ENCODE measurements at regions not wholly inside any gene's neighbourhood (a gene's known extent, or its start where the extent isn't known, plus 50 kb on each side); places are given as distances from the start of the nearest gene placed in this dataset.
"Not testable (repeated sequence)": the region's sequence is repeated elsewhere in the genome, so short reads cannot be mapped to it uniquely, and the experiment has no call there.

DNA sequence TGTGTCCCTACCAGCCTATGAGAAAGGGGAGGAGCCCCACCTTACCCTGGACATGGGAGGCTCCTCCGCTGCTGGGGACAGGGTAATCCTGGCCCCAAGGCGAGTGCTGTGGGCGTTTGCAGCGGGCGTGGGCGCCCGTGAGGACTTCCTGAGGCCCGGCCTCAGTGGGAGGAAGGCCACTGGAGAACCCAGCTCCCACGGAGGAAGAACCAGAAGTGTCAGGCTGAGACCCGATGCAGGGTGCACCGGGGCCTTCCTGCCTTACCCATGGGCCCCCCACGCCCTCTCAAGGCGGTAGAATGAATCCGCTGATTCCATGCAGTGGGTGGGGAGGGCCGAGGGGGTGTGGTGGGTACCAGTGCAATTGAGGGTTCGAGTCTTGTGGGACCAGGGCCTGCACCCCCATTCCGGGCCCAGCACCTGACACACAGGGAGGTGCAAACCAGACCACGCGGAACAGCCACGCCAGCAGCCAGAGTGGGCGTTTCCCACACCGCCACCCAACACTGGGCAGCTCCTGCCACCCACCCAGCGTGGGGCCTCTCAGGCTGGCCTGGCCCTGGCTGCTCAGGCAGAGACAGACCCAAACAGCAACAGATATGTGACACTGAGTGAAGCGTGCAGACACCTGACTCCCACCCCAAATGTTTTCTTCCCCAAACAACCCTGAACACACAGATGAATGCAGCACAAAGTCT lies 5405.6 kb upstream of the TPTE start:
- H3K4me3 ChIP-seq (ENCODE audit: control insufficient read depth in 2 of 3, extremely low read depth in 1 of 3, insufficient read depth in 2 of 3, low read depth in 1 of 3, low read length in 3 of 3); H3K79me2 ChIP-seq (ENCODE audit: control insufficient read depth, insufficient read depth, low read length): not testable (repeated sequence)

GRCh38 chr21:5116344-5117123 lies 5404.8 kb upstream of the TPTE start:
- H3K27ac ChIP-seq (ENCODE audit: control insufficient read depth, insufficient read depth, low read length); H2AFZ ChIP-seq (ENCODE audit: control insufficient read depth, low read length); H3K4me3 ChIP-seq (ENCODE audit: control insufficient read depth in 2 of 3, extremely low read depth in 1 of 3, insufficient read depth in 2 of 3, low read depth in 1 of 3, low read length in 3 of 3); DNase-seq (ENCODE audit: low read depth, low spot score); H3K9me1 ChIP-seq (ENCODE audit: control insufficient read depth, extremely low read depth, insufficient read depth, low read length); H3K4me2 ChIP-seq (ENCODE audit: control insufficient read depth, extremely low read depth, insufficient read depth, low read depth, low read length); H3K79me2 ChIP-seq (ENCODE audit: control insufficient read depth, insufficient read depth, low read length); H3K9me3 ChIP-seq (ENCODE audit: control insufficient read depth, low read depth, low read length); H3K36me3 ChIP-seq (ENCODE audit: control insufficient read depth in 2 of 2, extremely low read depth in 1 of 2, insufficient read depth in 2 of 2, low read length in 2 of 2); H3K27me3 ChIP-seq (ENCODE audit: control insufficient read depth, extremely low read depth, insufficient read depth, low read length); H3K9ac ChIP-seq (ENCODE audit: control insufficient read depth, extremely low read depth, insufficient read depth, low read length); H4K20me1 ChIP-seq (ENCODE audit: control insufficient read depth, extremely low read depth, insufficient read depth, low read length); FAIRE-seq; H3K4me1 ChIP-seq (ENCODE audit: control insufficient read depth, extremely low read depth, insufficient read depth, low read length); dilution Hi-C loops (cut with MboI; ENCODE audit: extremely low pct_ligation_motif_present, low sequenced_read_pairs): not testable (repeated sequence)

More for the DNA sequence above, 5405.6 kb upstream of the TPTE start:
- H3K9me3 ChIP-seq (ENCODE audit: control insufficient read depth, low read depth, low read length); DNase-seq (ENCODE audit: low read depth, low spot score); H2AFZ ChIP-seq (ENCODE audit: control insufficient read depth, low read length); H3K4me1 ChIP-seq (ENCODE audit: control insufficient read depth, extremely low read depth, insufficient read depth, low read length); H3K9me1 ChIP-seq (ENCODE audit: control insufficient read depth, extremely low read depth, insufficient read depth, low read length); H3K4me2 ChIP-seq (ENCODE audit: control insufficient read depth, extremely low read depth, insufficient read depth, low read depth, low read length); H3K27me3 ChIP-seq (ENCODE audit: control insufficient read depth, extremely low read depth, insufficient read depth, low read length); H3K36me3 ChIP-seq (ENCODE audit: control insufficient read depth in 2 of 2, extremely low read depth in 1 of 2, insufficient read depth in 2 of 2, low read length in 2 of 2); dilution Hi-C loops (cut with MboI; ENCODE audit: extremely low pct_ligation_motif_present, low sequenced_read_pairs); H3K9ac ChIP-seq (ENCODE audit: control insufficient read depth, extremely low read depth, insufficient read depth, low read length); H4K20me1 ChIP-seq (ENCODE audit: control insufficient read depth, extremely low read depth, insufficient read depth, low read length); H3K27ac ChIP-seq (ENCODE audit: control insufficient read depth, insufficient read depth, low read length); FAIRE-seq: not testable (repeated sequence)

DNA sequence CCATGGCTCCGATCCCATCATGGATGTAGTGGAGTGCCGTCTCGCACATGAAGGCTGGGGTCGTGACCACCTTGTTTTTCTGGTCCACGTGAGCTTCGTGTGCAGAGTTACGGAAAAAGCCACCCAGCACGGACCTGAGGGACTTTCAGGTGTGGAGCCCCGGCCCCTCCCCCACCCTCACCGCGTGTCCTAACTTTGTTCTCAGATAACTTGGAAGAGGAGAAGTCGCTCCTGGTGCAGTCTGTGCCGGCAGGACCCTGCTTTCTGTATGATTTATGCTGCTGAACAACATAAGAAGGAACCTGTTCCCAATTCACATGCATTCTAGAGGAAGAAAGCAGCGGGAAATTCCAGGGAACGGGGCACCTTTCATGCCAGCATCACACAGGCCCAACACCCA lies 5404.2 kb upstream of the TPTE start:
- H3K9me1 ChIP-seq (ENCODE audit: control insufficient read depth, extremely low read depth, insufficient read depth, low read length); DNase-seq (ENCODE audit: low read depth, low spot score); FAIRE-seq; dilution Hi-C loops (cut with MboI; ENCODE audit: extremely low pct_ligation_motif_present, low sequenced_read_pairs); H3K4me2 ChIP-seq (ENCODE audit: control insufficient read depth, extremely low read depth, insufficient read depth, low read depth, low read length); H3K4me1 ChIP-seq (ENCODE audit: control insufficient read depth, extremely low read depth, insufficient read depth, low read length); H3K27ac ChIP-seq (ENCODE audit: control insufficient read depth, insufficient read depth, low read length); H3K79me2 ChIP-seq (ENCODE audit: control insufficient read depth, insufficient read depth, low read length); H3K27me3 ChIP-seq (ENCODE audit: control insufficient read depth, extremely low read depth, insufficient read depth, low read length); H4K20me1 ChIP-seq (ENCODE audit: control insufficient read depth, extremely low read depth, insufficient read depth, low read length); H3K9me3 ChIP-seq (ENCODE audit: control insufficient read depth, low read depth, low read length); H2AFZ ChIP-seq (ENCODE audit: control insufficient read depth, low read length); H3K4me3 ChIP-seq (ENCODE audit: control insufficient read depth in 2 of 3, extremely low read depth in 1 of 3, insufficient read depth in 2 of 3, low read depth in 1 of 3, low read length in 3 of 3); H3K36me3 ChIP-seq (ENCODE audit: control insufficient read depth in 2 of 2, extremely low read depth in 1 of 2, insufficient read depth in 2 of 2, low read length in 2 of 2); H3K9ac ChIP-seq (ENCODE audit: control insufficient read depth, extremely low read depth, insufficient read depth, low read length): not testable (repeated sequence)

GRCh38 chr21:5117666-5118295 lies 5403.6 kb upstream of the TPTE start:
- H3K9ac ChIP-seq (ENCODE audit: control insufficient read depth, extremely low read depth, insufficient read depth, low read length); H3K4me1 ChIP-seq (ENCODE audit: control insufficient read depth, extremely low read depth, insufficient read depth, low read length); H3K4me3 ChIP-seq (ENCODE audit: control insufficient read depth in 2 of 3, extremely low read depth in 1 of 3, insufficient read depth in 2 of 3, low read depth in 1 of 3, low read length in 3 of 3); H3K36me3 ChIP-seq (ENCODE audit: control insufficient read depth in 2 of 2, extremely low read depth in 1 of 2, insufficient read depth in 2 of 2, low read length in 2 of 2); H3K27ac ChIP-seq (ENCODE audit: control insufficient read depth, insufficient read depth, low read length); H3K79me2 ChIP-seq (ENCODE audit: control insufficient read depth, insufficient read depth, low read length); H3K9me3 ChIP-seq (ENCODE audit: control insufficient read depth, low read depth, low read length); DNase-seq (ENCODE audit: low read depth, low spot score); H2AFZ ChIP-seq (ENCODE audit: control insufficient read depth, low read length); H3K27me3 ChIP-seq (ENCODE audit: control insufficient read depth, extremely low read depth, insufficient read depth, low read length); dilution Hi-C loops (cut with MboI; ENCODE audit: extremely low pct_ligation_motif_present, low sequenced_read_pairs); H3K9me1 ChIP-seq (ENCODE audit: control insufficient read depth, extremely low read depth, insufficient read depth, low read length); H4K20me1 ChIP-seq (ENCODE audit: control insufficient read depth, extremely low read depth, insufficient read depth, low read length); FAIRE-seq; H3K4me2 ChIP-seq (ENCODE audit: control insufficient read depth, extremely low read depth, insufficient read depth, low read depth, low read length): not testable (repeated sequence)

DNA sequence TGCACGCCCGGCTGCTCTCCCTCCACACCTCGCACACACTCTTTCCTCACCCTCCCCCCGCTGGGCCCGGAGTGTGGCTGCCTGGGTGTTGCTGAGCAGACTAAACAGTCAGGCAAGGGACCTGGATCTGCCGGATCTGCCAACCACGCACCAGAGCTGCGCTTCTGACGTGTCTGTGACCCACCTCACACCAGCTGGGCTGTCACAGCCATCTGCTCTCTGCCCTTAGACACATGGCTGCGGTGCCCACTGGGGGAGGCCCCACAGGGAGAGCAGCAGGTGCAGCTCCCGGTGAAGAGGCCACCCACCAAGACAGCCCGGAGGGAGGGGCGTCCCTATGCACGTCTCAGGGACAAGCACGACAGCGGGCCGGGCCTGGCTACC lies 5403.1 kb upstream of the TPTE start:
- H3K4me3 ChIP-seq (ENCODE audit: control insufficient read depth in 2 of 3, extremely low read depth in 1 of 3, insufficient read depth in 2 of 3, low read depth in 1 of 3, low read length in 3 of 3); DNase-seq (ENCODE audit: low read depth, low spot score); H3K27ac ChIP-seq (ENCODE audit: control insufficient read depth, insufficient read depth, low read length); H2AFZ ChIP-seq (ENCODE audit: control insufficient read depth, low read length); H3K9me3 ChIP-seq (ENCODE audit: control insufficient read depth, low read depth, low read length); H3K36me3 ChIP-seq (ENCODE audit: control insufficient read depth in 2 of 2, extremely low read depth in 1 of 2, insufficient read depth in 2 of 2, low read length in 2 of 2); H4K20me1 ChIP-seq (ENCODE audit: control insufficient read depth, extremely low read depth, insufficient read depth, low read length); H3K4me1 ChIP-seq (ENCODE audit: control insufficient read depth, extremely low read depth, insufficient read depth, low read length); H3K4me2 ChIP-seq (ENCODE audit: control insufficient read depth, extremely low read depth, insufficient read depth, low read depth, low read length); H3K9me1 ChIP-seq (ENCODE audit: control insufficient read depth, extremely low read depth, insufficient read depth, low read length); FAIRE-seq; H3K9ac ChIP-seq (ENCODE audit: control insufficient read depth, extremely low read depth, insufficient read depth, low read length); H3K27me3 ChIP-seq (ENCODE audit: control insufficient read depth, extremely low read depth, insufficient read depth, low read length); H3K79me2 ChIP-seq (ENCODE audit: control insufficient read depth, insufficient read depth, low read length); dilution Hi-C loops (cut with MboI; ENCODE audit: extremely low pct_ligation_motif_present, low sequenced_read_pairs): not testable (repeated sequence)

All from keratinocyte (primary cell).